ENCODE measurements at regions not wholly inside any gene's neighbourhood (a gene's known extent, or its start where the extent isn't known, plus 50 kb on each side); places are given as distances from the start of the nearest gene placed in this dataset.
A peak's percentile ranks its signal among the peaks of the same experiment; 100 is the strongest.

- intact Hi-C loops (cut with micrococcal nuclease) = loop anchor here (1.0 to 5.0 kb wide), 6 partner anchors 8 to 131 kb away; no protein-coding TSS in a partner anchor
- H3K27ac Mint-ChIP-seq = peak overlapping the region; percentile 67
Measured at GRCh38 chr6:11366183-11366933, 133.9 kb upstream of the NEDD9 start.

GRCh38 chr6:11364971-11365397 is 132.5 kb upstream of the NEDD9 start:
- H3K4me1 Mint-ChIP-seq (ENCODE audit: low read depth) = peaks cover 88% of the 10 kb centered on the region
- DNase-seq (ENCODE audit: low spot score) = no peak
- H3K4me3 Mint-ChIP-seq (ENCODE audit: low read depth) = no peak overlapping the region
- H3K9me3 Mint-ChIP-seq = peaks cover 22% of the 10 kb centered on the region
- intact Hi-C loops (cut with micrococcal nuclease) = loop anchor here (1.0 to 5.0 kb wide), 5 partner anchors 22 to 132 kb away; partner anchors contain the start of gene NEDD9
- no peaks in the 10 kb centered on the region for H3K27me3 Mint-ChIP-seq (ENCODE audit: low read depth)
- peak overlapping the region; percentile 58 for H3K27ac Mint-ChIP-seq
- H3K36me3 Mint-ChIP-seq (ENCODE audit: low read depth) = peaks cover 73% of the 10 kb centered on the region

More at GRCh38 chr6:11366183-11366933, 133.9 kb upstream of the NEDD9 start:
- Mint-ChIP-seq H3K9me3 (peaks cover 9% of the 10 kb centered on the region), H3K4me3 (ENCODE audit: low read depth) (peak overlapping the region; percentile 34), H3K36me3 (ENCODE audit: low read depth) (peaks cover 72% of the 10 kb centered on the region), H3K4me1 (ENCODE audit: low read depth) (peaks cover 88% of the 10 kb centered on the region), H3K27me3 (ENCODE audit: low read depth) (no peaks in the 10 kb centered on the region)
- peak; percentile 37 for DNase-seq (ENCODE audit: low spot score)

GRCh38 chr6:11363881-11364576 is 131.6 kb upstream of the NEDD9 start:
- H3K27ac Mint-ChIP-seq = peak overlapping the region; percentile 57
- intact Hi-C loops (cut with micrococcal nuclease) = loop anchor here (1.0 to 2.0 kb wide), 3 partner anchors 21 to 131 kb away; partner anchors contain the start of gene NEDD9
- H3K4me3 Mint-ChIP-seq (ENCODE audit: low read depth) = no peak overlapping the region
- peaks cover 79% of the 10 kb centered on the region for H3K36me3 Mint-ChIP-seq (ENCODE audit: low read depth)
- no peaks in the 10 kb centered on the region for H3K27me3 Mint-ChIP-seq (ENCODE audit: low read depth)
- H3K9me3 Mint-ChIP-seq = peaks cover 28% of the 10 kb centered on the region
- DNase-seq (ENCODE audit: low spot score) = no peak
- H3K4me1 Mint-ChIP-seq (ENCODE audit: low read depth) = peaks cover 88% of the 10 kb centered on the region

- peaks cover 28% of the 10 kb centered on the region for H3K9me3 Mint-ChIP-seq
- intact Hi-C loops (cut with micrococcal nuclease) = no loop called here
- H3K27me3 Mint-ChIP-seq (ENCODE audit: low read depth) = no peaks in the 10 kb centered on the region
- peak overlapping the region; percentile 3 for H3K4me3 Mint-ChIP-seq (ENCODE audit: low read depth)
- peaks cover 83% of the 10 kb centered on the region for H3K4me1 Mint-ChIP-seq (ENCODE audit: low read depth)
- DNase-seq (ENCODE audit: low spot score) = no peak
- H3K27ac Mint-ChIP-seq = peak overlapping the region; percentile 38
- peaks cover 84% of the 10 kb centered on the region for H3K36me3 Mint-ChIP-seq (ENCODE audit: low read depth)
Measured at GRCh38 chr6:11362564-11362963, 130.1 kb upstream of the NEDD9 start.

GRCh38 chr6:11358904-11359830 is 126.7 kb upstream of the NEDD9 start:
- Mint-ChIP-seq H3K36me3 (ENCODE audit: low read depth) (peaks cover 83% of the 10 kb centered on the region), H3K27ac (peak overlapping the region; percentile 47), H3K4me1 (ENCODE audit: low read depth) (peaks cover 78% of the 10 kb centered on the region), H3K27me3 (ENCODE audit: low read depth) (no peaks in the 10 kb centered on the region), H3K9me3 (peaks cover 28% of the 10 kb centered on the region), H3K4me3 (ENCODE audit: low read depth) (no peak overlapping the region)
- DNase-seq (ENCODE audit: low spot score) = no peak
- intact Hi-C loops (cut with micrococcal nuclease) = no loop called here

- H3K36me3 Mint-ChIP-seq (ENCODE audit: low read depth) = peaks cover 84% of the 10 kb centered on the region
- H3K9me3 Mint-ChIP-seq = peaks cover 25% of the 10 kb centered on the region
- intact Hi-C loops (cut with micrococcal nuclease) = no loop called here
- no peaks in the 10 kb centered on the region for H3K27me3 Mint-ChIP-seq (ENCODE audit: low read depth)
- H3K4me3 Mint-ChIP-seq (ENCODE audit: low read depth) = no peak overlapping the region
- DNase-seq (ENCODE audit: low spot score) = no peak
- H3K27ac Mint-ChIP-seq = no peak overlapping the region
- peaks cover 77% of the 10 kb centered on the region for H3K4me1 Mint-ChIP-seq (ENCODE audit: low read depth)
Measured at GRCh38 chr6:11357285-11357684, 124.8 kb upstream of the NEDD9 start.

GRCh38 chr6:11356404-11357155 is 124.1 kb upstream of the NEDD9 start:
- Mint-ChIP-seq H3K27me3 (ENCODE audit: low read depth) (no peaks in the 10 kb centered on the region), H3K27ac (peak overlapping the region; percentile 30), H3K9me3 (peaks cover 25% of the 10 kb centered on the region), H3K36me3 (ENCODE audit: low read depth) (peaks cover 84% of the 10 kb centered on the region), H3K4me1 (ENCODE audit: low read depth) (peaks cover 74% of the 10 kb centered on the region), H3K4me3 (ENCODE audit: low read depth) (no peak overlapping the region)
- DNase-seq (ENCODE audit: low spot score) = no peak
- intact Hi-C loops (cut with micrococcal nuclease) = no loop called here

GRCh38 chr6:11353921-11354389 is 121.5 kb upstream of the NEDD9 start:
- Mint-ChIP-seq H3K36me3 (ENCODE audit: low read depth) (peaks cover 84% of the 10 kb centered on the region), H3K4me3 (ENCODE audit: low read depth) (peak overlapping the region; percentile 18), H3K27ac (peak overlapping the region; percentile 94), H3K9me3 (peaks cover 13% of the 10 kb centered on the region), H3K4me1 (ENCODE audit: low read depth) (peaks cover 69% of the 10 kb centered on the region), H3K27me3 (ENCODE audit: low read depth) (no peaks in the 10 kb centered on the region)
- DNase-seq (ENCODE audit: low spot score) = peak; percentile 44
- intact Hi-C loops (cut with micrococcal nuclease) = loop anchor here (1.0 kb wide), 4 partner anchors 11 to 30 kb away; no protein-coding TSS in a partner anchor

- Mint-ChIP-seq H3K27ac (no peak overlapping the region), H3K4me1 (ENCODE audit: low read depth) (peaks cover 68% of the 10 kb centered on the region), H3K36me3 (ENCODE audit: low read depth) (peaks cover 86% of the 10 kb centered on the region), H3K27me3 (ENCODE audit: low read depth) (no peaks in the 10 kb centered on the region), H3K9me3 (peaks cover 13% of the 10 kb centered on the region), H3K4me3 (ENCODE audit: low read depth) (no peak overlapping the region)
- DNase-seq (ENCODE audit: low spot score) = no peak
- intact Hi-C loops (cut with micrococcal nuclease) = no loop called here
Measured at GRCh38 chr6:11350294-11350693, 117.8 kb upstream of the NEDD9 start.

- H3K36me3 Mint-ChIP-seq (ENCODE audit: low read depth) = peaks cover 86% of the 10 kb centered on the region
- no peaks in the 10 kb centered on the region for H3K27me3 Mint-ChIP-seq (ENCODE audit: low read depth)
- no peak overlapping the region for H3K4me3 Mint-ChIP-seq (ENCODE audit: low read depth)
- H3K4me1 Mint-ChIP-seq (ENCODE audit: low read depth) = peaks cover 68% of the 10 kb centered on the region
- peaks cover 13% of the 10 kb centered on the region for H3K9me3 Mint-ChIP-seq
- intact Hi-C loops (cut with micrococcal nuclease) = no loop called here
- no peak overlapping the region for H3K27ac Mint-ChIP-seq
- DNase-seq (ENCODE audit: low spot score) = no peak
Measured at GRCh38 chr6:11349880-11350279, 117.4 kb upstream of the NEDD9 start.

- peaks cover 77% of the 10 kb centered on the region for H3K36me3 Mint-ChIP-seq (ENCODE audit: low read depth)
- no peak overlapping the region for H3K4me3 Mint-ChIP-seq (ENCODE audit: low read depth)
- intact Hi-C loops (cut with micrococcal nuclease) = no loop called here
- H3K9me3 Mint-ChIP-seq = peaks cover 9% of the 10 kb centered on the region
- no peaks in the 10 kb centered on the region for H3K27me3 Mint-ChIP-seq (ENCODE audit: low read depth)
- no peak overlapping the region for H3K27ac Mint-ChIP-seq
- H3K4me1 Mint-ChIP-seq (ENCODE audit: low read depth) = peaks cover 70% of the 10 kb centered on the region
- no peak for DNase-seq (ENCODE audit: low spot score)
Measured at GRCh38 chr6:11346516-11346915, 114.0 kb upstream of the NEDD9 start.
